HG03196 (cell line): ENCODE measurements at regions not wholly inside any gene's neighbourhood (a gene's known extent, or its start where the extent isn't known, plus 50 kb on each side); places are given as distances from the start of the nearest gene placed in this dataset.

ENCODE experiments used
- ATAC-seq: cut with Tn5 transposase; IDR thresholded peaks from one replicate; pipeline ENCODE4 v1.9.1; 2021; ENCODE audit not compliant: unreplicated experiment

- no peak for ATAC-seq
Observed at GRCh38 chr9:89986190-89986589, 381.4 kb downstream of the GADD45G start.

- ATAC-seq = no peak
Observed at GRCh38 chr9:89988458-89988857, 383.6 kb downstream of the GADD45G start.

GRCh38 chr9:89991204-89991790 lies 386.5 kb downstream of the GADD45G start:
- ATAC-seq = no peak

GRCh38 chr9:89992326-89993198 lies 387.8 kb downstream of the GADD45G start:
- no peak for ATAC-seq

GRCh38 chr9:89993678-89994630 lies 389.1 kb downstream of the GADD45G start:
- no peak for ATAC-seq

- no peak for ATAC-seq
Observed at GRCh38 chr9:89994988-89995613, 390.3 kb downstream of the GADD45G start.

- no peak for ATAC-seq
Observed at GRCh38 chr9:89996116-89996515, 391.3 kb downstream of the GADD45G start.

GRCh38 chr9:89996773-89997172 lies 392.0 kb downstream of the GADD45G start:
- no peak for ATAC-seq

- ATAC-seq = no peak
Observed at GRCh38 chr9:89998633-89999032, 393.8 kb downstream of the GADD45G start.

- no peak for ATAC-seq
Observed at GRCh38 chr9:89999176-89999533, 394.3 kb downstream of the GADD45G start.

GRCh38 chr9:89999534-90000370 lies 394.9 kb downstream of the GADD45G start:
- peak; percentile 85 for ATAC-seq

GRCh38 chr9:90000925-90001324 lies 396.1 kb downstream of the GADD45G start:
- no peak for ATAC-seq

GRCh38 chr9:90001747-90002146 lies 396.9 kb downstream of the GADD45G start:
- ATAC-seq = no peak

GRCh38 chr9:90002397-90003271 lies 397.8 kb downstream of the GADD45G start:
- no peak for ATAC-seq

GRCh38 chr9:90005388-90005787 lies 400.6 kb downstream of the GADD45G start:
- ATAC-seq = no peak

- no peak for ATAC-seq
Observed at GRCh38 chr9:90007516-90008440, 403.0 kb downstream of the GADD45G start.

- no peak for ATAC-seq
Observed at GRCh38 chr9:90009447-90009846, 404.6 kb downstream of the GADD45G start.

- no peak for ATAC-seq
Observed at GRCh38 chr9:90010793-90011192, 406.0 kb downstream of the GADD45G start.
